Right ventricle myocardium superior (tissue), 1 donor: ENCODE measurements at regions not wholly inside any gene's neighbourhood (a gene's known extent, or its start where the extent isn't known, plus 50 kb on each side); places are given as distances from the start of the nearest gene placed in this dataset.
"Not testable (repeated sequence)": the region's sequence is repeated elsewhere in the genome, so short reads cannot be mapped to it uniquely, and the experiment has no call there.

Experiments
- ATAC-seq: fragments of 200-7000 bp; cut with Tn5 transposase; one replicate; pipeline ENCODE4 v1.9.1; 2020; ENCODE audit warnings: mild to moderate bottlenecking; ENCODE audit not compliant: poor library complexity
- DNase-seq: peaks from one replicate; pipeline ENCODE4 v3.0.0-alpha.2; 2020
- intact Hi-C: fragments of 100-400 bp; cut with DNase I; formaldehyde crosslinking; loops from one replicate; pipeline ENCODE4 v1.11.2; 2022
- donor health status: DM: no; HTN: yes; CAD: no; lungs with severe emphysema.

- intact Hi-C loops = no loop called here
- peak; percentile 93 for ATAC-seq
- peak; percentile 48 for DNase-seq
These were observed 300.2 kb downstream of the USP46 start for GRCh38 chr4:52358883-52359321.

- DNase-seq = no peak
- ATAC-seq = no peak
- intact Hi-C loops = no loop called here
These were observed 292.9 kb downstream of the USP46 start for GRCh38 chr4:52366191-52366590.

- ATAC-seq (peak; percentile 58), DNase-seq (no peak)
- intact Hi-C loops = no loop called here
These were observed 292.5 kb downstream of the USP46 start for GRCh38 chr4:52366621-52367020.

GRCh38 chr4:52367282-52367830, 291.7 kb downstream of the USP46 start:
- ATAC-seq (no peak), DNase-seq (no peak)
- intact Hi-C loops = no loop called here

GRCh38 chr4:52368895-52369294, 290.2 kb downstream of the USP46 start:
- DNase-seq (no peak), ATAC-seq (no peak)
- intact Hi-C loops = no loop called here

- ATAC-seq (no peak), DNase-seq (no peak)
- intact Hi-C loops = loop anchor here (10.0 kb wide), 2 partner anchors 135 to 1865 kb away; no protein-coding TSS in a partner anchor
These were observed 289.5 kb downstream of the USP46 start for GRCh38 chr4:52369649-52370048.

GRCh38 chr4:52370576-52370975, 288.5 kb downstream of the USP46 start:
- ATAC-seq = no peak
- no peak for DNase-seq
- intact Hi-C loops = loop anchor here (10.0 kb wide), 2 partner anchors 136 to 1864 kb away; no protein-coding TSS in a partner anchor

GRCh38 chr4:52371841-52372240, 287.3 kb downstream of the USP46 start:
- DNase-seq (no peak), ATAC-seq (no peak)
- intact Hi-C loops = loop anchor here (10.0 kb wide), 2 partner anchors 137 to 1863 kb away; no protein-coding TSS in a partner anchor

- intact Hi-C loops = loop anchor here (10.0 kb wide), 2 partner anchors 137 to 1863 kb away; no protein-coding TSS in a partner anchor
- no peak for ATAC-seq
These were observed 286.8 kb downstream of the USP46 start for GRCh38 chr4:52372269-52372668.

GRCh38 chr4:52372747-52373146, 286.4 kb downstream of the USP46 start:
- ATAC-seq (no peak), DNase-seq (no peak)
- intact Hi-C loops = loop anchor here (10.0 kb wide), 2 partner anchors 138 to 1862 kb away; no protein-coding TSS in a partner anchor

More at GRCh38 chr4:52372269-52372668, 286.8 kb downstream of the USP46 start:
- no peak for DNase-seq

GRCh38 chr4:52373650-52374049, 285.5 kb downstream of the USP46 start:
- ATAC-seq (no peak), DNase-seq (no peak)
- intact Hi-C loops = loop anchor here (10.0 kb wide), 2 partner anchors 139 to 1861 kb away; no protein-coding TSS in a partner anchor

GRCh38 chr4:52374877-52375276, 284.2 kb downstream of the USP46 start:
- DNase-seq (no peak), ATAC-seq (no peak)
- intact Hi-C loops = loop anchor here (10.0 kb wide), 2 partner anchors 140 to 1860 kb away; no protein-coding TSS in a partner anchor

- ATAC-seq (no peak), DNase-seq (no peak)
- intact Hi-C loops = loop anchor here (2.0 to 10.0 kb wide), 3 partner anchors 141 to 1859 kb away; no protein-coding TSS in a partner anchor
These were observed 282.9 kb downstream of the USP46 start for GRCh38 chr4:52376132-52376704.

- ATAC-seq = no peak
- no peak for DNase-seq
- intact Hi-C loops = loop anchor here (2.0 to 10.0 kb wide), 3 partner anchors 143 to 1857 kb away; no protein-coding TSS in a partner anchor
These were observed 281.5 kb downstream of the USP46 start for GRCh38 chr4:52377563-52377962.

- intact Hi-C loops = no loop called here
- no peak for DNase-seq
- ATAC-seq = no peak
These were observed 251.6 kb downstream of the USP46 start for GRCh38 chr4:52407545-52407944.

GRCh38 chr4:52408032-52408431, 251.1 kb downstream of the USP46 start:
- intact Hi-C loops = no loop called here
- ATAC-seq = no peak
- no peak for DNase-seq

GRCh38 chr4:52408471-52408870, 250.6 kb downstream of the USP46 start:
- intact Hi-C loops = no loop called here
- no peak for DNase-seq
- no peak for ATAC-seq

- intact Hi-C loops, ATAC-seq, DNase-seq: not testable (repeated sequence)
These were observed 249.3 kb downstream of the USP46 start for GRCh38 chr4:52409766-52410165.

- intact Hi-C loops = no loop called here
- DNase-seq (no peak), ATAC-seq (no peak)
These were observed 248.1 kb downstream of the USP46 start for GRCh38 chr4:52410971-52411370.

GRCh38 chr4:52420330-52420729, 238.8 kb downstream of the USP46 start:
- no peak for ATAC-seq
- intact Hi-C loops = no loop called here
- DNase-seq = no peak
